K562 (cell line): ENCODE measurements at regions not wholly inside any gene's neighbourhood (a gene's known extent, or its start where the extent isn't known, plus 50 kb on each side); places are given as distances from the start of the nearest gene placed in this dataset.

Experiments
- ATAC-seq: fragments of 200-7000 bp; cut with Tn5 transposase; 3 replicates; pipeline ENCODE4 v1.9.1; 2020; ENCODE audit warnings: moderate library complexity
- BruUV-seq: library from RNA; stranded (reverse); fragments of 400-500 nt; replicated peaks from 2 replicates; lab custom pipeline; 2021; lab: Mats Ljungman, UMichigan
- CTCF ChIA-PET: fragments of 300-600 bp; formaldehyde crosslinking; extraction: SDS; loops from one replicate; lab custom pipeline; 2021; ENCODE audit warnings: low intra/inter-chr PET ratio; lab: Yijun Ruan, JAX
- POLR2A ChIA-PET: fragments of 300-600, 350-650 bp; sonication (Branson Sonifier 250); formaldehyde crosslinking; extraction: SDS; loops from one replicate; lab custom pipeline; 2021; ENCODE audit warnings: antibody characterized with exemption, inconsistent platforms; lab: Yijun Ruan, JAX
- DNase-seq, 4 experiments: peaks; one replicate each; pipeline versions ENCODE4 v3.0.0 to v3.0.0-alpha.2; 2011 to 2018; ENCODE audit warnings: low spot score in 3 of 4, mixed read lengths in 3 of 4; ENCODE audit errors: extremely low read depth in 1 of 4
- FAIRE-seq: peaks from 2 replicates; lab custom pipeline; 2011; peaks lifted over from hg19 to GRCh38; lab: Jason Lieb, UNC
- H2AFZ ChIP-seq: 2 replicates; pipeline ENCODE4 v1.6.0; 2011; ENCODE audit warnings: low read depth, low read length, control low read depth, inconsistent platforms
- H3K27ac ChIP-seq: fragments of 200-600 bp; 3 replicates; pipeline ENCODE4 v1.8.0; 2011; ENCODE audit warnings: low read depth, mild to moderate bottlenecking, control low read depth, inconsistent platforms, low read length, moderate library complexity, mixed read lengths; ENCODE audit errors: extremely low read depth
- H3K27me3 ChIP-seq, 2 experiments: fragments of 300-600 bp in 1 of 2; 2 replicates in 1 of 2; 3 replicates in 1 of 2; pipeline versions ENCODE4 v1.6.0 to v1.8.0; 2011; ENCODE audit warnings: inconsistent platforms in 2 of 2, low read length in 2 of 2, mild to moderate bottlenecking in 1 of 2, mixed read lengths in 1 of 2, moderate library complexity in 1 of 2; ENCODE audit not compliant: control insufficient read depth in 2 of 2, insufficient read depth in 2 of 2
- H3K36me3 ChIP-seq: fragments of 300-600 bp; 3 replicates; pipeline ENCODE4 v1.8.0; 2011; ENCODE audit warnings: mild to moderate bottlenecking, low read length, inconsistent platforms; ENCODE audit not compliant: control insufficient read depth, insufficient read depth
- H3K4me1 ChIP-seq, 2 experiments: fragments of 200-600 bp in 1 of 2; replicated peaks in 1 of 2; 2 replicates in 1 of 2; 3 replicates in 1 of 2; pipeline versions ENCODE4 v1.5.1 to v1.8.0; 2011; ENCODE audit warnings: inconsistent platforms in 2 of 2, low read length in 2 of 2, mild to moderate bottlenecking in 1 of 2, mixed read lengths in 1 of 2, moderate library complexity in 1 of 2; ENCODE audit not compliant: control insufficient read depth in 2 of 2, insufficient read depth in 2 of 2
- H3K4me2 ChIP-seq: 2 replicates; pipeline ENCODE4 v1.6.1; 2011; ENCODE audit warnings: low read length, control low read depth, inconsistent platforms, mixed read lengths; ENCODE audit not compliant: insufficient read depth
- H3K4me3 ChIP-seq: fragments of 200-600 bp; sonication (generic), shearing (Covaris generic); 2 replicates; pipeline ENCODE4 v1.5.1; 2016; ENCODE audit warnings: control low read depth, inconsistent platforms
- H3K79me2 ChIP-seq: fragments of 200-600 bp; 3 replicates; pipeline ENCODE4 v1.8.0; 2011; ENCODE audit warnings: low read length, inconsistent platforms; ENCODE audit not compliant: control insufficient read depth, insufficient read depth
- H3K9ac ChIP-seq, 2 experiments: 2 replicates each; pipeline versions ENCODE4 v1.6.0 to v1.6.1; 2011; ENCODE audit warnings: low read depth in 2 of 2, low read length in 2 of 2, control low read depth in 1 of 2, inconsistent platforms in 1 of 2, mild to moderate bottlenecking in 1 of 2, mixed read lengths in 1 of 2; ENCODE audit not compliant: insufficient read depth in 1 of 2
- H3K9me1 ChIP-seq: one replicate; pipeline ENCODE4 v1.6.0; 2011; ENCODE audit warnings: inconsistent platforms, mild to moderate bottlenecking, low read length, moderate library complexity; ENCODE audit not compliant: control insufficient read depth, insufficient read depth
- H3K9me3 ChIP-seq: replicated peaks from 2 replicates; pipeline ENCODE4 v1.5.1; 2011; ENCODE audit warnings: low read depth, low read length, inconsistent platforms; ENCODE audit not compliant: control insufficient read depth, insufficient read depth
- H4K20me1 ChIP-seq: replicated peaks from 2 replicates; pipeline ENCODE4 v1.6.1; 2011; ENCODE audit warnings: low read length, inconsistent platforms, mixed read lengths; ENCODE audit not compliant: control insufficient read depth, insufficient read depth
- CREBBP ChIP-seq: IDR thresholded peaks from one replicate; pipeline ENCODE4 v1.6.1; 2012; ENCODE audit warnings: low read depth, mild to moderate bottlenecking, control low read depth, inconsistent platforms, low read length
- FOXP1 ChIP-seq: sonication (generic); formaldehyde crosslinking; IDR thresholded peaks from 2 replicates; pipeline ENCODE4 v1.8.0; 2022; ENCODE audit warnings: mild to moderate bottlenecking, missing genetic modification reagents
- NCOA1 ChIP-seq: fragments of 450-650 bp; IDR thresholded peaks from 2 replicates; pipeline ENCODE4 v1.6.1; 2016; ENCODE audit warnings: low read depth
- POLR2G ChIP-seq: fragments of 200-400 bp; formaldehyde crosslinking; IDR thresholded peaks from 2 replicates; pipeline ENCODE4 v1.6.1; 2017; ENCODE audit warnings: low read depth, mild to moderate bottlenecking, antibody characterized with exemption, low read length, moderate library complexity
- RBBP5 ChIP-seq: fragments of 200-600 bp; sonication (generic); IDR thresholded peaks from 2 replicates; pipeline ENCODE4 v1.6.1; 2012; ENCODE audit warnings: borderline replicate concordance, mild to moderate bottlenecking, low read length, control low read depth, inconsistent platforms; ENCODE audit not compliant: insufficient read depth, poor library complexity, severe bottlenecking
- SMARCA4 ChIP-seq: fragments of 450-650 bp; IDR thresholded peaks from 2 replicates; pipeline ENCODE4 v1.6.1; 2016
- YY1 ChIP-seq, 3 experiments: IDR thresholded peaks; 2 replicates each; pipeline ENCODE4 v1.6.1; 2011; ENCODE audit warnings: low read length in 2 of 3, mild to moderate bottlenecking in 2 of 3, moderate library complexity in 2 of 3, borderline replicate concordance in 1 of 3, control low read depth in 1 of 3, low read depth in 1 of 3; ENCODE audit not compliant: insufficient read depth in 3 of 3, insufficient replicate concordance in 2 of 3, control insufficient read depth in 1 of 3, insufficient read length in 1 of 3; ENCODE audit errors: extremely low read depth in 1 of 3
- ZC3H4 ChIP-seq: sonication (generic); formaldehyde crosslinking; IDR thresholded peaks from 2 replicates; pipeline ENCODE4 v1.9.0; 2021; ENCODE audit warnings: missing genetic modification reagents, borderline replicate concordance
- WGBS: fragments of 100-300 bp; shearing (Covaris generic); methylation state at CpG from one replicate; pipeline ENCODE4 v1.1.6; 2016; ENCODE audit warnings: low coverage, mixed read lengths; ENCODE audit not compliant: insufficient coverage; ENCODE audit errors: missing lambda C conversion rate; 5-methylcytosine and 5-hydroxymethylcytosine counted together
- in situ Hi-C: fragments of 300-500 bp; cut with MboI; formaldehyde crosslinking; loops from 4 replicates; pipeline ENCODE4 v1.15.0; 2018; ENCODE audit warnings: inconsistent platforms, mixed read lengths
- intact Hi-C: fragments of 100-400 bp; cut with micrococcal nuclease; formaldehyde crosslinking; loops from 2 replicates; pipeline ENCODE4 v1.14.2; 2022
- TF ChIP-seq, protein P1 (sequence below), 2 experiments: fragments of 450-650 bp in 1 of 2; IDR thresholded peaks; 2 replicates each; pipeline ENCODE4 v1.6.1; 2011 to 2017; ENCODE audit warnings: low read depth in 2 of 2, antibody characterized with exemption in 1 of 2, borderline replicate concordance in 1 of 2, low read length in 1 of 2, mild to moderate bottlenecking in 1 of 2, mixed read lengths in 1 of 2; ENCODE audit not compliant: control insufficient read depth in 1 of 2
- TF ChIP-seq, protein P2 (sequence below): sonication (generic); formaldehyde crosslinking; IDR thresholded peaks from 2 replicates; pipeline ENCODE4 v1.8.0; 2022; ENCODE audit warnings: missing genetic modification reagents, mild to moderate bottlenecking, borderline replicate concordance
- TF ChIP-seq, protein P3 (sequence below): fragments of 450-650 bp; formaldehyde crosslinking; IDR thresholded peaks from 2 replicates; pipeline ENCODE4 v1.4.0; 2020; ENCODE audit warnings: mild to moderate bottlenecking, moderate library complexity
- TF ChIP-seq, protein P4 (sequence below): sonication (generic); formaldehyde crosslinking; IDR thresholded peaks from 2 replicates; pipeline ENCODE4 v1.8.1; 2022; ENCODE audit warnings: missing genetic modification reagents

- Histone ChIP-seq H3K4me2 (no peak overlapping the region), H4K20me1 (no peaks in the 10 kb centered on the region), H3K4me1 (no peaks in the 10 kb centered on the region), H3K36me3 (no peaks in the 10 kb centered on the region), H2AFZ (no peak overlapping the region), H3K4me3 (no peak overlapping the region), H3K9ac (no peak overlapping the region), H3K9me3 (no peaks in the 10 kb centered on the region), H3K9me1 (no peaks in the 10 kb centered on the region), H3K27me3 (no peaks in the 10 kb centered on the region), H3K79me2 (no peaks in the 10 kb centered on the region), H3K27ac (no peak overlapping the region)
- ChIA-PET POLR2A (no interaction called here), CTCF (no interaction called here)
- WGBS = under 1% methylated on average over 6 of the region's 6 CpGs
- ATAC-seq (no peak), FAIRE-seq (no peak), DNase-seq (no peak)
- in situ Hi-C loops = no loop called here
- no TSS peak for BruUV-seq
- intact Hi-C loops = no loop called here
- no peak for TF ChIP-seq NCOA1
- TF ChIP-seq, protein P1, sequence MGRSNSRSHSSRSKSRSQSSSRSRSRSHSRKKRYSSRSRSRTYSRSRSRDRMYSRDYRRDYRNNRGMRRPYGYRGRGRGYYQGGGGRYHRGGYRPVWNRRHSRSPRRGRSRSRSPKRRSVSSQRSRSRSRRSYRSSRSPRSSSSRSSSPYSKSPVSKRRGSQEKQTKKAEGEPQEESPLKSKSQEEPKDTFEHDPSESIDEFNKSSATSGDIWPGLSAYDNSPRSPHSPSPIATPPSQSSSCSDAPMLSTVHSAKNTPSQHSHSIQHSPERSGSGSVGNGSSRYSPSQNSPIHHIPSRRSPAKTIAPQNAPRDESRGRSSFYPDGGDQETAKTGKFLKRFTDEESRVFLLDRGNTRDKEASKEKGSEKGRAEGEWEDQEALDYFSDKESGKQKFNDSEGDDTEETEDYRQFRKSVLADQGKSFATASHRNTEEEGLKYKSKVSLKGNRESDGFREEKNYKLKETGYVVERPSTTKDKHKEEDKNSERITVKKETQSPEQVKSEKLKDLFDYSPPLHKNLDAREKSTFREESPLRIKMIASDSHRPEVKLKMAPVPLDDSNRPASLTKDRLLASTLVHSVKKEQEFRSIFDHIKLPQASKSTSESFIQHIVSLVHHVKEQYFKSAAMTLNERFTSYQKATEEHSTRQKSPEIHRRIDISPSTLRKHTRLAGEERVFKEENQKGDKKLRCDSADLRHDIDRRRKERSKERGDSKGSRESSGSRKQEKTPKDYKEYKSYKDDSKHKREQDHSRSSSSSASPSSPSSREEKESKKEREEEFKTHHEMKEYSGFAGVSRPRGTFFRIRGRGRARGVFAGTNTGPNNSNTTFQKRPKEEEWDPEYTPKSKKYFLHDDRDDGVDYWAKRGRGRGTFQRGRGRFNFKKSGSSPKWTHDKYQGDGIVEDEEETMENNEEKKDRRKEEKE (IDR thresholded peaks at IDR 0.05; ENCODE audit: borderline replicate concordance in 1 of 2, control insufficient read depth in 1 of 2, low read depth in 2 of 2, low read length in 1 of 2) = no peak
- TF ChIP-seq, protein P2, sequence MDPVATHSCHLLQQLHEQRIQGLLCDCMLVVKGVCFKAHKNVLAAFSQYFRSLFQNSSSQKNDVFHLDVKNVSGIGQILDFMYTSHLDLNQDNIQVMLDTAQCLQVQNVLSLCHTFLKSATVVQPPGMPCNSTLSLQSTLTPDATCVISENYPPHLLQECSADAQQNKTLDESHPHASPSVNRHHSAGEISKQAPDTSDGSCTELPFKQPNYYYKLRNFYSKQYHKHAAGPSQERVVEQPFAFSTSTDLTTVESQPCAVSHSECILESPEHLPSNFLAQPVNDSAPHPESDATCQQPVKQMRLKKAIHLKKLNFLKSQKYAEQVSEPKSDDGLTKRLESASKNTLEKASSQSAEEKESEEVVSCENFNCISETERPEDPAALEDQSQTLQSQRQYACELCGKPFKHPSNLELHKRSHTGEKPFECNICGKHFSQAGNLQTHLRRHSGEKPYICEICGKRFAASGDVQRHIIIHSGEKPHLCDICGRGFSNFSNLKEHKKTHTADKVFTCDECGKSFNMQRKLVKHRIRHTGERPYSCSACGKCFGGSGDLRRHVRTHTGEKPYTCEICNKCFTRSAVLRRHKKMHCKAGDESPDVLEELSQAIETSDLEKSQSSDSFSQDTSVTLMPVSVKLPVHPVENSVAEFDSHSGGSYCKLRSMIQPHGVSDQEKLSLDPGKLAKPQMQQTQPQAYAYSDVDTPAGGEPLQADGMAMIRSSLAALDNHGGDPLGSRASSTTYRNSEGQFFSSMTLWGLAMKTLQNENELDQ (CRISPR knock-in tag) = no peak
- no peak for TF ChIP-seq FOXP1 (CRISPR knock-in tag)
- TF ChIP-seq, protein P3, sequence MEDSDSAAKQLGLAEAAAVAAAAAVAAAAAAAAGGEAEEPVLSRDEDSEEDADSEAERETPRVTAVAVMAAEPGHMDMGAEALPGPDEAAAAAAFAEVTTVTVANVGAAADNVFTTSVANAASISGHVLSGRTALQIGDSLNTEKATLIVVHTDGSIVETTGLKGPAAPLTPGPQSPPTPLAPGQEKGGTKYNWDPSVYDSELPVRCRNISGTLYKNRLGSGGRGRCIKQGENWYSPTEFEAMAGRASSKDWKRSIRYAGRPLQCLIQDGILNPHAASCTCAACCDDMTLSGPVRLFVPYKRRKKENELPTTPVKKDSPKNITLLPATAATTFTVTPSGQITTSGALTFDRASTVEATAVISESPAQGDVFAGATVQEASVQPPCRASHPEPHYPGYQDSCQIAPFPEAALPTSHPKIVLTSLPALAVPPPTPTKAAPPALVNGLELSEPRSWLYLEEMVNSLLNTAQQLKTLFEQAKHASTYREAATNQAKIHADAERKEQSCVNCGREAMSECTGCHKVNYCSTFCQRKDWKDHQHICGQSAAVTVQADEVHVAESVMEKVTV (CRISPR knock-in tag) = no peak
- TF ChIP-seq YY1 (IDR thresholded peaks at IDR 0.05; ENCODE audit: borderline replicate concordance in 1 of 3, control insufficient read depth in 1 of 3, extremely low read depth in 1 of 3, insufficient read depth in 3 of 3, insufficient read length in 1 of 3, insufficient replicate concordance in 2 of 3, low read depth in 1 of 3, low read length in 2 of 3) = no peak
- TF ChIP-seq, protein P4, sequence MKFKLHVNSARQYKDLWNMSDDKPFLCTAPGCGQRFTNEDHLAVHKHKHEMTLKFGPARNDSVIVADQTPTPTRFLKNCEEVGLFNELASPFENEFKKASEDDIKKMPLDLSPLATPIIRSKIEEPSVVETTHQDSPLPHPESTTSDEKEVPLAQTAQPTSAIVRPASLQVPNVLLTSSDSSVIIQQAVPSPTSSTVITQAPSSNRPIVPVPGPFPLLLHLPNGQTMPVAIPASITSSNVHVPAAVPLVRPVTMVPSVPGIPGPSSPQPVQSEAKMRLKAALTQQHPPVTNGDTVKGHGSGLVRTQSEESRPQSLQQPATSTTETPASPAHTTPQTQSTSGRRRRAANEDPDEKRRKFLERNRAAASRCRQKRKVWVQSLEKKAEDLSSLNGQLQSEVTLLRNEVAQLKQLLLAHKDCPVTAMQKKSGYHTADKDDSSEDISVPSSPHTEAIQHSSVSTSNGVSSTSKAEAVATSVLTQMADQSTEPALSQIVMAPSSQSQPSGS = no peak
- no peak for TF ChIP-seq CREBBP
- no peak for TF ChIP-seq POLR2G
- TF ChIP-seq SMARCA4 = no peak
- no peak for TF ChIP-seq RBBP5
- TF ChIP-seq ZC3H4 (CRISPR knock-in tag) = no peak
Observed at GRCh38 chr1:4379451-4380175, 274.8 kb upstream of the AJAP1 start.
